SK-N-SH (cell line): ENCODE measurements at regions not wholly inside any gene's neighbourhood (a gene's known extent, or its start where the extent isn't known, plus 50 kb on each side); places are given as distances from the start of the nearest gene placed in this dataset.

Experiments
- CHD2 ChIP-seq: fragments of 150-350 bp; IDR thresholded peaks from 2 replicates; pipeline ENCODE4 v1.6.1; 2018; ENCODE audit warnings: low read length; ENCODE audit not compliant: partially characterized antibody
- EZH2phosphoT487 ChIP-seq: fragments of 200-600 bp; sonication (generic); IDR thresholded peaks from 2 replicates; pipeline ENCODE4 v1.6.1; 2017; ENCODE audit warnings: low read depth, mixed run types, mild to moderate bottlenecking, antibody characterized with exemption, moderate library complexity, borderline replicate concordance
- JUND ChIP-seq: IDR thresholded peaks from 2 replicates; pipeline ENCODE4 v1.4.0; 2012
- RAD21 ChIP-seq: IDR thresholded peaks from 2 replicates; pipeline ENCODE4 v1.6.1; 2012; ENCODE audit warnings: mild to moderate bottlenecking, low read length

- TF ChIP-seq CHD2 (no peak), EZH2phosphoT487 (no peak), RAD21 (no peak), JUND (no peak)
Observed at GRCh38 chr10:36748128-36748871, 377.1 kb upstream of the ANKRD30A start.
